GM13976 (cell line): ENCODE measurements at regions not wholly inside any gene's neighbourhood (a gene's known extent, or its start where the extent isn't known, plus 50 kb on each side); places are given as distances from the start of the nearest gene placed in this dataset.

ENCODE experiments used
- DNase-seq: peaks from one replicate; pipeline ENCODE4 v3.0.0; 2012; ENCODE audit warnings: low spot score
- in situ Hi-C: fragments of 300-500 bp; cut with MboI; formaldehyde crosslinking; loops from one replicate; pipeline ENCODE4 v1.12.0; 2022; ENCODE audit warnings: low sequenced_read_pairs, mixed read lengths, inconsistent platforms; ENCODE audit not compliant: unreplicated experiment
- TF ChIP-seq, protein P1 (sequence below): IDR thresholded peaks from 2 replicates; pipeline ENCODE4 v1.5.1; 2012; ENCODE audit warnings: borderline replicate concordance, mild to moderate bottlenecking; ENCODE audit not compliant: insufficient read depth; ENCODE audit errors: extremely low read depth, missing control alignments, control extremely low read depth

DNA sequence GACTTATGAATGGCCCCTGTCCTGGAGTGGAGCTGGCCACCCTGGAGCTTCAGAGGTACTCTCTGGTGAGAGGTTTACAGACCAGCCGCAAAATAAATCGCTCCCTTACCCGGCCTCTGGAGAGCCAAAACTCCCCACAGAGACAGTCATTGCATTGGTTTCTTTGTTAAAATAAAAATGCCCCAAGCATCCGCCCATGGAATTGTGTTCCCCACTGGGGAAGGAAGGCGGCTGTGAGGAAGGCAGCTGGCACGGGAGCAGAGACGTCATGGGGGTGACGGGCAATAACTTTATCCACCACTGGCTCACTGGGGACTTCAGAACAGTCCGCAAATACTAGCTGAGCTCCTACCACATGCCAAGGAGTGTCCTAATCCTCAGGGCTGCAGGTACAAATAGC, 266.2 kb upstream of the FOXF1 start:
- TF ChIP-seq, protein P1, sequence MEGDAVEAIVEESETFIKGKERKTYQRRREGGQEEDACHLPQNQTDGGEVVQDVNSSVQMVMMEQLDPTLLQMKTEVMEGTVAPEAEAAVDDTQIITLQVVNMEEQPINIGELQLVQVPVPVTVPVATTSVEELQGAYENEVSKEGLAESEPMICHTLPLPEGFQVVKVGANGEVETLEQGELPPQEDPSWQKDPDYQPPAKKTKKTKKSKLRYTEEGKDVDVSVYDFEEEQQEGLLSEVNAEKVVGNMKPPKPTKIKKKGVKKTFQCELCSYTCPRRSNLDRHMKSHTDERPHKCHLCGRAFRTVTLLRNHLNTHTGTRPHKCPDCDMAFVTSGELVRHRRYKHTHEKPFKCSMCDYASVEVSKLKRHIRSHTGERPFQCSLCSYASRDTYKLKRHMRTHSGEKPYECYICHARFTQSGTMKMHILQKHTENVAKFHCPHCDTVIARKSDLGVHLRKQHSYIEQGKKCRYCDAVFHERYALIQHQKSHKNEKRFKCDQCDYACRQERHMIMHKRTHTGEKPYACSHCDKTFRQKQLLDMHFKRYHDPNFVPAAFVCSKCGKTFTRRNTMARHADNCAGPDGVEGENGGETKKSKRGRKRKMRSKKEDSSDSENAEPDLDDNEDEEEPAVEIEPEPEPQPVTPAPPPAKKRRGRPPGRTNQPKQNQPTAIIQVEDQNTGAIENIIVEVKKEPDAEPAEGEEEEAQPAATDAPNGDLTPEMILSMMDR: no peak
- in situ Hi-C loops: no loop called here
- DNase-seq: no peak

DNA sequence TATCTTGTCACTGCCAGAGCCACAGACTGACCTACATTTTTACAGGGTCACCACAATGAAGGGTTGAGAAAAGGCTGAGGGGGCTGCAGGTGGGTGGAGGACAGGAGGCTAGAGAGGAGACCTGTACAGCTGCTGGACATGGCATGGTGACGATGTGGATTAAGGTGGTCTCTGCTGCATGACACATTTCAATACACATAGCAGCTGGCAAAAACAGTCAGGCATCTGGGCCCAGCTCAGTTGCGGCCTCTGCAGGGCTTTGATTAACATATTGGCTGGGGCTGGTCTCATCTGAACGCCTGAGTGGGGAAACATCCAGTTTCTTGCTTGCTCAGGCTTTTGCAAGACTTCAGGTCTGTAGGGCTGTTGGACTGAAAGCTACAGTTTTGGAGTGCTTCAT, 265.4 kb upstream of the FOXF1 start:
- DNase-seq: no peak
- in situ Hi-C loops: no loop called here
- TF ChIP-seq, protein P1: no peak

DNA sequence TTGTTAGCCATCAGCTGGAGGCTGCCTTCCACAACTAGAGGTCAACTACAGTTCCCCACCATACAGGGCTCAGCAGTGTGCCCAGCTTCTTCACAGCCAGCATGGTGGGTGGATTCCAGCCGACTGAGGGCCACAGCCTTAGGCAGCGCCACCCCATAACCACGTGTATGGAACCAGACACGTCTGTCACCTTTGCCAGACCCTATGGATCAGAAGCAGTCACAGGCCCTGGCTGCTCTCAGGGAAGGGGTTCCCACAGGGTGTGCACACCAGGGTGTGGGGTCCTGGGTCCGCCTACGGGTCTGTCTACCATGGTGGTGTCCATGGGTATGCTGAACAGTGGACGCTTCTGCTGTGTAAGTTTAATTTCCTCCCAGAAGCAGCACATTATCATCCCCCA, 265.0 kb upstream of the FOXF1 start:
- TF ChIP-seq, protein P1: no peak
- no peak for DNase-seq
- in situ Hi-C loops: no loop called here

DNA sequence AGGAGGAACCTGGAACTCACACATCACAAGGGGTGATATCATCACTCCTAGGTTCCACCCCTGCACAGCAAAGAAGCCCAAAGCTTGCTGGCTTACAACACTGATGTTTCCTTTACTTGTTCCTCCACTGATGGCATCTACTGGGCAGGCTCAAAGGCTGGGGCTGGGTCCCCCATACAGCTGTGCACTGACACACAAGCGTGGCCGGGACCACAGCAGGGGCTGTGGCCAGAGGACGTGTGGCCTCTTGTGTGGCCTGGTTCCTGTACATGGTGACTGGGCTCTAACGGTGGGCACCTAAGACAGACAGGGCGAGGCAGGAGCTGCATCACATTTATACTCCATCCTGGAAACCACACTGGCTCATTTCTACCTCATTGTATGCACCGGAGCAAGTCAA, 264.4 kb upstream of the FOXF1 start:
- in situ Hi-C loops: no loop called here
- no peak for DNase-seq
- TF ChIP-seq, protein P1: no peak

DNA sequence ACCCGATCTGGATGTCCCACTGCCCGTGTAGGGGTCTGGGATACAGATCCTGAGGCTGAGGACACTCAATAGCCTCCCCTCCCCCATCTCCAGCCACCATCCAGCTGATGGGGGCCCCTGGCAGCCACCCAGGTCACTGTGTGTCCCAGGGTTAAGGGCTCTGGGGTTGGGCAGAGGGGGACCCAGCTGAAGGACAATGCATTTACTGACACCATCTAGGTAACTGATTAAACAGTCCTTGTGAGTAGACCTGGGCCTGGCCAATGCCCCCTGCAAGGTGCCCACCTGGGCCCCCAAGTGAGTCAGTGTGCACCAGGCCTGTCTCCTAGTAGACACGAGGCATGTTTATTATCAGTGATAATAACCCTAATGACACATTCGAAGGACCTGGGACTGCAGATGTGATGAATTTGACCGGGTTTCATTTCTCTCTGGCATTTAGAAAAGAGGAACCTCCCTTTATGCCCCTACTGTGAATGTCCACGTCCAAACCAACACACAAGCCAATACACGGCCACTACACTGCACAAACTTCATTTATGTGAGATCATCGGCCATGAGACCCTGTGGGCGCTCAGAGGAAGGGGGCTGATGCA, 261.9 kb upstream of the FOXF1 start:
- TF ChIP-seq, protein P1: no peak
- no peak for DNase-seq
- in situ Hi-C loops: no loop called here

DNA sequence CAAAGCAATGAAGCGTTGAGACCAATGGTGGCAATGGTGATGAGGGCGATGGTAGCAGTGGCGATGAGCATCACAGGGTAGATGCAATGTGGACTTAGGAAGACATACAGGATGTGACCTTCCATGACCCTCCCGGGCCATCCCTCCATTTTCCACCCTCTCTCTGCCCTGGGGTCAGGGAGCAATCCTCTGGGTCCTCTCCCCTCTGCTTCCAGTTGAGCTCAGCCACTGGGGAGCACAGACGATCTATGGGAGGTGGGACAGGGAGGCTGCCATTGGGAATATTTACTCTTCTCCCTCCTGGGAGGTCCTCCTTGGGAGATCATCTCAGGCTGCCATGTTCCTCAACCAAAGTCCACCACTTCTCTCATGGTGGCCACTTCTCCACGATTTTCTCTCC, 260.7 kb upstream of the FOXF1 start:
- TF ChIP-seq, protein P1: no peak
- in situ Hi-C loops: no loop called here
- no peak for DNase-seq
